Keratinocyte (primary cell): ENCODE measurements at regions not wholly inside any gene's neighbourhood (a gene's known extent, or its start where the extent isn't known, plus 50 kb on each side); places are given as distances from the start of the nearest gene placed in this dataset.
A peak's percentile ranks its signal among the peaks of the same experiment; 100 is the strongest.

ENCODE experiments used
- EZH2 ChIP-seq: IDR thresholded peaks from one replicate; pipeline ENCODE4 v1.6.1; 2012; ENCODE audit warnings: inconsistent platforms, mild to moderate bottlenecking, low read length, moderate library complexity
- TF ChIP-seq, protein P1 (sequence below), 3 experiments: IDR thresholded peaks in 1 of 3; conservative IDR thresholded peaks in 1 of 3; optimal IDR thresholded peaks in 1 of 3; 2 replicates in 2 of 3; 3 replicates in 1 of 3; pipeline versions ENCODE3 to v1.5.1; 2011; ENCODE audit warnings: low read length in 3 of 3, mild to moderate bottlenecking in 3 of 3, moderate library complexity in 2 of 3, control low read depth in 1 of 3, inconsistent platforms in 1 of 3; ENCODE audit not compliant: insufficient read depth in 2 of 3; ENCODE audit errors: extremely low read depth in 1 of 3

- TF ChIP-seq, protein P1, sequence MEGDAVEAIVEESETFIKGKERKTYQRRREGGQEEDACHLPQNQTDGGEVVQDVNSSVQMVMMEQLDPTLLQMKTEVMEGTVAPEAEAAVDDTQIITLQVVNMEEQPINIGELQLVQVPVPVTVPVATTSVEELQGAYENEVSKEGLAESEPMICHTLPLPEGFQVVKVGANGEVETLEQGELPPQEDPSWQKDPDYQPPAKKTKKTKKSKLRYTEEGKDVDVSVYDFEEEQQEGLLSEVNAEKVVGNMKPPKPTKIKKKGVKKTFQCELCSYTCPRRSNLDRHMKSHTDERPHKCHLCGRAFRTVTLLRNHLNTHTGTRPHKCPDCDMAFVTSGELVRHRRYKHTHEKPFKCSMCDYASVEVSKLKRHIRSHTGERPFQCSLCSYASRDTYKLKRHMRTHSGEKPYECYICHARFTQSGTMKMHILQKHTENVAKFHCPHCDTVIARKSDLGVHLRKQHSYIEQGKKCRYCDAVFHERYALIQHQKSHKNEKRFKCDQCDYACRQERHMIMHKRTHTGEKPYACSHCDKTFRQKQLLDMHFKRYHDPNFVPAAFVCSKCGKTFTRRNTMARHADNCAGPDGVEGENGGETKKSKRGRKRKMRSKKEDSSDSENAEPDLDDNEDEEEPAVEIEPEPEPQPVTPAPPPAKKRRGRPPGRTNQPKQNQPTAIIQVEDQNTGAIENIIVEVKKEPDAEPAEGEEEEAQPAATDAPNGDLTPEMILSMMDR (optimal IDR thresholded peaks at IDR 0.05 in 1 of 3, IDR thresholded peaks at IDR 0.05 in 1 of 3, conservative IDR thresholded peaks at IDR 0.05 in 1 of 3; ENCODE audit: extremely low read depth in 1 of 3, insufficient read depth in 2 of 3, low read length in 3 of 3), result peak; percentile 37 to 73 (median 61)
- no peak for TF ChIP-seq EZH2
These were observed 278.6 kb downstream of the ADGRA3 start for GRCh38 chr4:22237155-22237751.
